Nucleus accumbens (tissue), 56 donors: ENCODE measurements at regions not wholly inside any gene's neighbourhood (a gene's known extent, or its start where the extent isn't known, plus 50 kb on each side); places are given as distances from the start of the nearest gene placed in this dataset.

Source experiments
- DNase-seq, 56 donors: peaks; one replicate each; lab custom pipeline; 2025; lab: John Stamatoyannopoulos, UW

DNA sequence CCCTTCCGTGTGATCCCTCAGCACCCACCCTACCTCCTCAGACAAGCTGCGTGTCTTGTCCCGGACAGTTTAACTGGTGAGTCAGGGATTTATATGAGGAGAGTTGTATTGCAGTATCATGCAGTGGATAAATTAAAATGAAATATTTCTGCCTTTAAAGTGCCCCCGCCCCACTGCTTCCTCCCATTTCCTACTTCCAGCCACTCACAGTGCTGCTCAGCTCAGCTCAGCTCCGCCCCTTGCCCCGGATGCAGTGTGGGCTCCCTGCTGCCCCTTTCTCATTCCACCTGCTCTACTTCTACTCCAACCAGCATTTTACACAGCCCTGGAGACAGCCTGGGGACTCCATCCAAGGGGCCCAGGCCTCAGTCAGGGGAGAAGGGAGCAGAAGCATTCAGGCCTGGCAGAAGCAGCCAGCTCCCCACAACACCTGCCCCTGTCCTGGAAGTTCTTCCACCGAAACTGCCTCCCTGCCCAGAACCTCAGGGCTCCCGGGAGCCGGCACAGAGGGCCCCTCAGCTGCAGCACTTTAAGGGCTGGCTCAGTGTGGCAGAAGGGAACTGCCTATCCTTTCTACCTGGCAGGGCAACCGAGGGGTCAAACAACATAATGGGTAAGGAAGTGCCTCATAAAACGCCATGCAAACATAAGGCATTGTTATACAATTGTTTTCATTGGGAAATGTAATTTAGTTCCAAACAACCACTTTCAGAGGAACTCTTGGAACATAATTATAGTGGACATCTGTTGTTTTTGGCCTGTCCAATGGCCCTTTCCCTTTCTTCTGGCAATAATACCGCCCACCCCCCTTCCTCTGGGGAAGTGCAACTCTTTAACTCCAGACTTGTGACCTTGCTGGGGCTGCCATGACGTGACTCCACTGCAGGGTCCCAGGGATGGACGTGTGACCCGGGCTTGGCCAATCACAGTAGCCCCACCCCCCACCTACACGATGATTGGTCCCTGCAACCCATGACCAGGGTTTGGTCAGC lies 102.3 kb downstream of the LIPG start:
- no peak for DNase-seq

GRCh38 chr18:49662506-49662905 lies 100.6 kb downstream of the LIPG start:
- no peak for DNase-seq

- no peak for DNase-seq
Observed at GRCh38 chr18:49658823-49659404, 97.1 kb downstream of the LIPG start.

- DNase-seq: no peak
Observed at GRCh38 chr18:49656073-49656692, 94.3 kb downstream of the LIPG start.

- DNase-seq: no peak
Observed at GRCh38 chr18:49655266-49656072, 93.6 kb downstream of the LIPG start.

- no peak for DNase-seq
Observed at GRCh38 chr18:49654347-49654746, 92.5 kb downstream of the LIPG start.

DNA sequence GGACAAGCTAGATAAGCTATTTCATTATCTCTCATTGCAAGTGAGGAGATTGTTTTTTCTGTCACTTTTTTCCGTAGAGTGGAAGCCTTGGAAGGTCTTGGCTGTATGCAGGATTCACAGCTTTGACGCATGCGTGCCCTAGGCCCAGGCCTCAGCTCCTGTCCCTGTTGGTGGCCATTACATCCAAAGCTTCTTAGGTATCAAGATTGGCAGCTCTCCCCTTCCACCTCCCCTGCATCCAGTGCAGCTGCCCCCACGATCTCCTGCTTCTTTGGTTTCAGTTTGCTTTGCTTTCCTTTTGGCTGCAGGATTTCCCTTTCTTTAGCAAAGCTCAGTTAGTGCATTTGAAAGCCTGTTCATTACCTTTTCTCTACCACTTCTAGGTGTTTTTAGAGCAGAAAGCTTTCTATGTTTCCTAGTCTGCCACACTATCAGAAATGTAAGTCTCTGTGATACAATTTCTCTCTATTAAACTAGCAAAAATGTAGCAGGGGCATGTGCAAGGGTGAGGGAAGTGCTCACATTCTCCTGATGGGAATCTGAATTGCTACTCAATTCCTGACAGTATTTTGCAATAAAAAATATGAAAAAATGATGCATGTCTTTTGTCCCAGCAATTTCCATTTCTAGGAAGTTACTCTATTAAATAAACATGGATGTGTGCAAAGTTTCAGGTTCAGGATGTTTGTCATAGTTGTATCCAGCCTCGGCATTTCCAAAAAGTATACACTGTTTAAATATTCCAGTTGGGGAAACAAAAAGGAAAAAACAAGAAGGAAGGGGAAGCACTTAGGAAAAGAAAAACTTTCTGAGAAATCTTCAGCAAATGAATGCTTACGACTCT lies 91.2 kb downstream of the LIPG start:
- no peak for DNase-seq

DNA sequence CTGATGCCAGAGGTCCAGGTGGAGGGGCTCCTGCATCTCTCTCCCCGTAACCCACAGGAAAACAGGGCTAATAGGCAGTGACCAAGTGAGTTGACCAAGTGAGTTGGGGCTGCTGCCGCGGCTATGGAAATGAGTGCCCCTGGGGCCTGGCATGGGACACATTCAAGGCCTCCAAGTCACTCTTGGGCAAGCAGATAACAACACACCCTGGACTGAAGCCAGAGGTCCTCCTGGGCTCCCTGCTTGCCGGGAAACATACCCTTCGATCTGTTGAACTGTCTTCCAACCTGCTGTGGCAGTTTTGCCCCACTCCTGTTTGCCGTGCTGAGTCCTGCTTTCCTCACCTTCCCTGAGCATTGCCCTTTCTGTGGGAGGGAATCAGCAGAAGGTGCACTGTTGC lies 89.2 kb downstream of the LIPG start:
- DNase-seq: no peak

DNA sequence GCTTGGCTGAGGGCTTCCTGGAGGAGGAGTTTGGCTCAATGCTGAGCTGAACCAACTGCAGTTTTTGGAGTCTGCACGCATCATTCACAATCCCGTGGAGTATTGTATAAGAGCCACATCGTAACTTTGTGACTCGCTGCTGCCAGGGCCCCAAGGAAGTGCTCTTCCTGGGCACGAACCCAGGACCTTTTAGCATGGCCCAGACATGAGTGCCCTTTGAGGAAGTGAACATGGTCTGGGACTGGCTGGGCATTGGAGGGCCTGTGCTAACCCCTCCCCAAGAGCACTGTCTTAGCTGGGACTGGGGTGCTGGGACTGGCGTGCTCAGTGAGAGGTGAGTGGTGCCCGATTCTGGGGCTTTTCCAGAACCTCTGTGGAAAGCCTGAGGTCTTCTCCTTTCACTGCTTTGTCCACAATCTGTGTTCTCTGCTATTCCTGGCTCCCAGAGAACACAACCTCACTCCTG lies 88.6 kb downstream of the LIPG start:
- no peak for DNase-seq

- DNase-seq: no peak
Observed at GRCh38 chr18:49648811-49649210, 87.0 kb downstream of the LIPG start.
